ENCODE measurements at regions not wholly inside any gene's neighbourhood (a gene's known extent, or its start where the extent isn't known, plus 50 kb on each side); places are given as distances from the start of the nearest gene placed in this dataset.

DNA sequence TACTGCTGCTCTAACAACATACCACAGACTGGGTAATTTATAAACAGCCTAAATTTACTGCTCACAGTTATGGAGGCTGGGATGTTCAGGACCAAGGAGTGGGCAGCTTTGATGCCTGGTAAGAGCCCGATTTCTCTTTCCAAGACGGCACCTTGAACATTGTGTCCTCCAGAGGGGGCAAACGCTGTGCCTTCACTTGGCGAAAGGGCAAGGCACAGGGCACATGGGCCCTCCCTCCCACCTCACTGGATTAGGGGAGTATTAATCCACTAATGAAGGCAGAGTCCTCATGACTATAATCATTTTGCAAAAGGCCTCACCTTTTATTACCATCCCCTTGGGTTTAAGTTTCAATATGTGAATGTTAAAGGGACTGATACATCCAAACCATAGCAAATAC lies 397.7 kb downstream of the TMEM38B start:
- no peak overlapping the region for H2BK12ac ChIP-seq (ENCODE audit: insufficient read length, low read depth, low read length)
- H4K8ac ChIP-seq (replicated peaks; ENCODE audit: insufficient read length, low read depth, low read length) = no peak overlapping the region
- no peak overlapping the region for H3K27ac ChIP-seq (ENCODE audit: insufficient read length, low read depth, low read length)
- H3K18ac ChIP-seq (ENCODE audit: insufficient read length, low read depth, low read length) = no peak overlapping the region
- no peak overlapping the region for H2BK120ac ChIP-seq (ENCODE audit: low read depth, low read length, poor library complexity, severe bottlenecking)
- no peak overlapping the region for H3K4me2 ChIP-seq (ENCODE audit: insufficient read depth, insufficient read length, low read length)
- H4K20me1 ChIP-seq (ENCODE audit: control insufficient read depth, insufficient read depth, insufficient read length) = no peaks in the 10 kb centered on the region
- no peaks in the 10 kb centered on the region for H3K79me1 ChIP-seq (ENCODE audit: insufficient read depth, low read depth, low read length, poor library complexity, severe bottlenecking)
- Mint-ChIP-seq H3K27ac (no peak overlapping the region), H3K4me3 (no peak overlapping the region), H3K36me3 (ENCODE audit: insufficient read depth in 1 of 3, low read depth in 3 of 3) (peaks cover 2 to 6% (median 2%) of the 10 kb centered on the region in 3 experiments; a peak in 6 of 7 replicates), H3K27me3 (ENCODE audit: low read depth) (no peaks in the 10 kb centered on the region), H3K9me3 (peaks cover 4 to 5% of the 10 kb centered on the region in 2 experiments; a peak in 4 of 5 replicates), H3K4me1 (peaks cover 3 to 7% of the 10 kb centered on the region in 2 experiments; a peak in 3 of 4 replicates)
- H2BK5ac ChIP-seq (ENCODE audit: insufficient read length, low read length) = no peak overlapping the region
- H3K56ac ChIP-seq (ENCODE audit: insufficient read length, low read depth, low read length) = no peak overlapping the region
- H2AK5ac ChIP-seq (ENCODE audit: insufficient read length, low read length) = no peak overlapping the region
- H2AFZ ChIP-seq (ENCODE audit: low read length) = no peak overlapping the region
- no peak overlapping the region for H4K91ac ChIP-seq (ENCODE audit: insufficient read length, low read depth, low read length)
- no peaks in the 10 kb centered on the region for H3K4me1 ChIP-seq (ENCODE audit: insufficient read depth, low read length)
- H3K23ac ChIP-seq (ENCODE audit: insufficient read length, low read depth, low read length) = no peak overlapping the region
- H3T11ph ChIP-seq (ENCODE audit: low read length) = no peak overlapping the region
- no peaks in the 10 kb centered on the region for H3K27me3 ChIP-seq (ENCODE audit: insufficient read depth, low read length)
- DNase-seq = no peak
- no peaks in the 10 kb centered on the region for H3K79me2 ChIP-seq (ENCODE audit: insufficient read depth, low read length)
- TF ChIP-seq, protein P1, sequence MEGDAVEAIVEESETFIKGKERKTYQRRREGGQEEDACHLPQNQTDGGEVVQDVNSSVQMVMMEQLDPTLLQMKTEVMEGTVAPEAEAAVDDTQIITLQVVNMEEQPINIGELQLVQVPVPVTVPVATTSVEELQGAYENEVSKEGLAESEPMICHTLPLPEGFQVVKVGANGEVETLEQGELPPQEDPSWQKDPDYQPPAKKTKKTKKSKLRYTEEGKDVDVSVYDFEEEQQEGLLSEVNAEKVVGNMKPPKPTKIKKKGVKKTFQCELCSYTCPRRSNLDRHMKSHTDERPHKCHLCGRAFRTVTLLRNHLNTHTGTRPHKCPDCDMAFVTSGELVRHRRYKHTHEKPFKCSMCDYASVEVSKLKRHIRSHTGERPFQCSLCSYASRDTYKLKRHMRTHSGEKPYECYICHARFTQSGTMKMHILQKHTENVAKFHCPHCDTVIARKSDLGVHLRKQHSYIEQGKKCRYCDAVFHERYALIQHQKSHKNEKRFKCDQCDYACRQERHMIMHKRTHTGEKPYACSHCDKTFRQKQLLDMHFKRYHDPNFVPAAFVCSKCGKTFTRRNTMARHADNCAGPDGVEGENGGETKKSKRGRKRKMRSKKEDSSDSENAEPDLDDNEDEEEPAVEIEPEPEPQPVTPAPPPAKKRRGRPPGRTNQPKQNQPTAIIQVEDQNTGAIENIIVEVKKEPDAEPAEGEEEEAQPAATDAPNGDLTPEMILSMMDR (conservative IDR thresholded peaks at IDR 0.05) = no peak
- H2BK15ac ChIP-seq (ENCODE audit: low read depth, low read length) = no peak overlapping the region
- H3K9me3 ChIP-seq (ENCODE audit: control insufficient read depth, low read depth, low read length) = no peaks in the 10 kb centered on the region
- no peak overlapping the region for H3K4ac ChIP-seq (ENCODE audit: low read depth, low read length)
- no peak overlapping the region for H3K9ac ChIP-seq (ENCODE audit: extremely low read depth, insufficient read length, low read length)
- H3K23me2 ChIP-seq (ENCODE audit: insufficient read length, low read depth, low read length, poor library complexity, severe bottlenecking) = no peaks in the 10 kb centered on the region
- no peak overlapping the region for H4K5ac ChIP-seq (ENCODE audit: insufficient read length, low read depth, low read length)
- no peak overlapping the region for H3K14ac ChIP-seq (ENCODE audit: insufficient read depth, low read length)
- H2BK20ac ChIP-seq (ENCODE audit: low read depth, low read length, poor library complexity, severe bottlenecking) = no peak overlapping the region
- no CpG with 5 or more reads among the region's 4 CpGs for WGBS (ENCODE audit: extremely low coverage, insufficient read length, low lambda C conversion rate)

All from H9 (cell line).